ENCODE measurements at regions not wholly inside any gene's neighbourhood (a gene's known extent, or its start where the extent isn't known, plus 50 kb on each side); places are given as distances from the start of the nearest gene placed in this dataset.

DNA sequence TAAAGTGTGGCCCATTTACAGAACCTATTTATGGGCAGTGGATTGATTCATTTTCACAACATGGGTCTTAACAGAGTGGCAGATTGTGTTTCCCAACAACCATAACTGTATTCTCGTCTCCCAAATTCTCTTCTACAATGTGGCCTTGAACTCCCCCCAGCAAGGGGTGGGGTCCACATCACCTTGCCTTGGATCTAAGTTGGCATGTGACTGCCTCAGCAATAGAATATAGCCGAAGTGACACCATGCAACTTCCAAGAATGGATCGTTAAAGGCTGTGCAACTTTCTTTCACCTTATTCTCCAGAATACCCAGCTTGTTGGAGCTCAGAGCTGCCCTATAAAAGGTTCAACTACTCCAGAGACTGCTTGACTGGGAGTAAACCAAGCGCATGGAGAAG, 72.0 kb upstream of the CDH5 start:
- TF ChIP-seq EZH2 (IDR thresholded peaks at IDR 0.05) (no peak), POLR2AphosphoS5 (IDR thresholded peaks at IDR 0.05; ENCODE audit: borderline replicate concordance, low read depth, low read length) (no peak)
